HUDEP-2 (cell line): ENCODE measurements at regions not wholly inside any gene's neighbourhood (a gene's known extent, or its start where the extent isn't known, plus 50 kb on each side); places are given as distances from the start of the nearest gene placed in this dataset.
"Not testable (repeated sequence)": the region's sequence is repeated elsewhere in the genome, so short reads cannot be mapped to it uniquely, and the experiment has no call there.

Source experiments
- DNase-seq, 76 experiments: peaks; one replicate each; lab custom pipeline; 2025; ENCODE audit not compliant: unreplicated experiment in 76 of 76; lab: John Stamatoyannopoulos, UW

DNA sequence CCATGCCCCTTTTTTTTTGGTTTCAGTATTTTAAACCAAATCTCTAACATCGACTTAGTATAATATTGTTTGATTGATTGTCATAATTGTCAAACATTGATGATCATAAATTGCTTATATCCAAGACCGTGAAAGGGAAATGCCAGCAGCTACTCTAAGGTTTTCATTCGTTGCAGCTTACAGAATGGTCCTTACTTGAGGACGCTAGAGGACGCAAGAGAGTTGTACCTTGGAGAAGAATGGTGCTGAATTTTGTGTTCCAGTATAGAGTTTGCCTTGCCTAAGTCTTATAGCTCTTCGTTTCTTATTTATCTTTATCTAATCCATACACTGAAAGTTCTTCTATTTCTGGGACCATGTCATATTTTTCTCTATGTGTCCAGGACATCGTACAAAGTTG is 675.6 kb upstream of the DEFB115 start:
- DNase-seq: peak in 4 of 76 experiments; percentile 1 to 14 (median 4)

DNA sequence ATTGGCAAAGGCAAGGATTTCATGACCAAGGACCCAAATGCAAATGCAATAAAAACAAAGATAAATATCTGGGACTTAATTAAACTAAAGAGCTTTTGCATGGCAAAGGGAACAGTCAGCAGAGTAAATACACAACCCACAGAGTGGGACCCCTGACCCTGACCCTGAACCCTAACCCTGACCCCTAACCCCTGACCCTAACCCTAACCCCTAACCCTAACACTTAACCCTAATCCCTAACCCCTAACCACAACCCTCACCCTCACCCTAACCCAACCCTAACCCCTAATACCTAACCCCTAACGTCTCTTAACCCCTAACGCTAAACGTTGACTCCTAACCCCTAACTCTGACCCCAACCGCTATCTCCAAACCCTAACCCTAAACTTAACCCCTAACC is 673.1 kb upstream of the DEFB115 start:
- DNase-seq: not testable (repeated sequence)

DNA sequence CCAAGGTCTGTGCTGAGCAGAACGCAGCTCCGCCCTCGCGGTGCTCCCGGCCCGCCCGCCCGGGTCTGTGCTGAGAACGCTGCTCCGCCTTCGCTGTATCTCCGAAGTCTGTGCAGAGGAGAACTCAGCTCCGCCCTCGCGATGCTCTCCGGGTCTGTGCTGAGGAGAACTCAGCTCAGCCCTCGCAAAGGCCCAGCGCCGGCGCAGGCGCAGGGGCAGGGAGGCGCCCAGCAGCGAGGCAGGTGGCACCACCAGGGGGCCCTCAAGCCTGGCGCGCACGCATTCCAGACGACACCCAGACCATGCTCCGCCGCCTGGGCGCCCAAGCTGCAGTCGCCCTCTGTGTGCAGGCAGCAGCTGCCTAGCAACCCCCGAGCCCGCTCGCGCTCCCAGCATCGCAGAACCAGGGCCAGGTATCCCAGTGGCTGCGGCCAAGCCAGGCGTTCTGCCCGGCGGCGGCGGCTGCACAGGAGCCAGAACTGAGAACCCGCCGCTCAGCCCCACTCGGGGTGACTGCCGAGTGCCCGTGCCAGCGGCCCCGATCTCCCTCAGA is 672.1 kb upstream of the DEFB115 start:
- DNase-seq: peak in 43 of 76 experiments; percentile 1 to 64 (median 35)

DNA sequence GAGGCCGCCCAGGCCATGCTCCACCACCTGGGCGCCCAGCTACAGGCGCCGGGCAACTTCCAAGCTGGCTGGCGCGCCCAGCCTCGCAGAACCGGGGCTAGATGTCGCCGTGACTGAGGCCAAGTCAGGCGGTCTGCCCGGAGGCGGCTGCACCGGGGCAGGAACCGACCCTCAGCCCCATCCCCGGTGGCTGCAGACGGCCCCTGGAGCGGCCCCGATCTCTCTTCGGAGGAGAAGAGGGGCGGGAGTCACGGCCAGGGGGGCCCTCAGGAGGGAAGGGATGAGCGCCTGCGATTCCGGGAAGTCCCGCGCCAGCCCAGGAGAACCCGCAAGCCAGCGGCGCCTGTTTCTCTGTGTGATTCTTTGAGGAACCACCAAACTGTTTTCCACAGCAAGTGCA is 671.3 kb upstream of the DEFB115 start:
- not testable (repeated sequence) for DNase-seq

DNA sequence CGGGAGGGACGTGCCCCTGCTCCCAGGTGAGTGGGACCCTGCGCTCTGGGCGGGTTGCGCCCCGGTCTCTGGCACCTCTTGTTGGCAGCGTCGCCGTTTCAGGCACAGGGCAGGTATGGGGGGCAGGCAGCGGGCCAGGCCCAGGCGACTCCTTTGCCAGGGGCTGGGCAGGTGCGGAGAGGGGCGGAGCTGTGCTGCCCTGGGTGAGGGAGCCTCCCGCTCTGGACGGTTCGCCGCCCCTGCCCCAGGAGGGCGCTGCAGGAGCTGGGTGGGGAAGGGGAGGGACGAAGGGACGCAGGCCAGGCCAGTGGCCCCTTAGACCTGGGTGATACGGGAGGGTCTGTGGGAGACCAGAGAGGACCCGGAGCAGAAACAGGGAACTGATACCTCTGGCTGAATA is 663.9 kb upstream of the DEFB115 start:
- no peak for DNase-seq

DNA sequence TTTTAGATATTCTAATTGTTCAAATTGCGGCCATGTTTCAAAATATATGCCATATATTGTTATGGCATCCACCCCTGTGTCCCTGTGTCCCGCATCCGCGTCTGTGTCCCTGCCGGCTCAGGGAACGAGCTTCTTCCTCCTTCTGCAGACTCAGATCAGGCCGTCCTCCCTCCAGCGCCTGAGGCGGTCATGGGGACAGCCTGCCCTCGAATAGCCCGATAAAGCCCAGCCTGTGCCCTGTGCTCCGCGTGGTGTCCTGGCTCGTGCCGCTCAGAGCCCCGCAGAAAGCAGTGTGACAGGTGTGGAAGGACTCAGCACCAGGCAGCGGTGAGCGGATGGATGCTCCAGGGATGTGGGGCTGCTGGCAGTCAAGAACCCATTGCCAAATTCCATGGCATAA is 663.4 kb upstream of the DEFB115 start:
- DNase-seq: no peak

DNA sequence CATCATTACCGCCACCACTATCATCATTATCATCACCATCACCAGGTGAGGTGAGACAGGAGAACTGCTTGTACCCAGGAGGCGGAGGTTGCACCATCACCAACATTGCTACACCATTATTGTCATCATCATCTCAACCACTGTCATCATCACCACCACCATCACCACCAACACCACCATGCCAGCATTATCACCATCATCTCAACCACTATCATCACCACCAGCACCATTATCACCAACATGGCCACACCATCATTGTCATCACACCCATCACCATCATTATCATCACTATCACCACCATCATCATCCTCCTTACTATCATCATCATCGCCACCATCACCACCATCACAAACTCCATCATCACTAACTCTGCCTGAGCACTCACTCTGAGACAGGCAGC is 661.8 kb upstream of the DEFB115 start:
- no peak for DNase-seq

DNA sequence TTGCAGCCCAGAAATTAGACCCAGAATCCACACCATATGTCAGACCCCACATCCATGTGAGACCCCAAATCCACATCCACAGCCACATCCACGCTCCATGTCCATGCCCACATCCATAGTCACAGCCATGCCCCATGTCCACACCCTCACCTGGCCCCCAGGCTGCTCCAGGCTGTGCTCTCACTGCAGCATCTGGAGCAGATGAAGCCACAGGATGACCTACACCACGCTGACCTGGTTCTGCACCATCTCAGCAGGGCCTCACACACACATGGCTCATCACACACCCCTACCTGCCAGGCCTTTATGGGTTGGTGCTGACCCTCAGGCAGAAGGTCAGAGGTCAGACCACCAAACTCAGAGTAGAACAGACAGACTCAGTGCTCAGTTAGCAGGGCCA is 660.0 kb upstream of the DEFB115 start:
- not testable (repeated sequence) for DNase-seq

DNA sequence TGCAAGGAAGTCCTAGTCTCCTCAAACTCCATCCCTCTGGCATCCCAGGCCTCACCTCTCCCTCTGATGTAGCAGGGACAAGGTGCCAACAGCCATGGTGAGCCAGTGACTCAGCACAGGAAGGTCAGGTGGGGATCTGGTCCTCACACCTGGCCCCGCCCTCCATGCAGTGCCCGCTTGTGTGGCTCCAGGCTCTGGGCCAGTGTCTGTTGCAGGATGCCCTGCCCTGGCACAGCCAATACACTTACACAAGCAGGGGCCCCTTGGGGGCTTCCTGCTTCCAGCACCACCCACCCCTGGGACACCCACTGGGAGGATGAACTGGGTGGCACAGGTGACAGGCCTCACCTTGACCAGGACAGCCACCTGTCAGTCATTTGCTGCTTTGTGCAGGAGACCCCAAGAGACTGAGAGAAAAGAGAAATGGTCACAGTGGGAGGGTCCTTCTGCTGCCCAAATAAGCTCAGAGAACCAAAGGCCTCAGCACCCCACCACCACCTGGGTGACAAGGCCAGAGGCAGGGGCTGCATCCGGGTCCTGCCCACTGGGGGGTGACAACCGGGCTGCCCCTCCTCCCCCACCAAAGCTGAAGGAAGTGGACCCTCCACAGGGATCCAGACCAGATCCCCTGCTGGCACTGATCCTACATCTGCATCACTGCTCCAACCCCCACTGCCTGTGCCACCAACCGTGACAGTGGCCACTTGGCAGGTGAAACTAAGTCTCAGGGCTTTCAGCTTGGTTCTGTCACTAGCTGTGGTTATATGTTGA is 658.8 kb upstream of the DEFB115 start:
- DNase-seq: no peak

DNA sequence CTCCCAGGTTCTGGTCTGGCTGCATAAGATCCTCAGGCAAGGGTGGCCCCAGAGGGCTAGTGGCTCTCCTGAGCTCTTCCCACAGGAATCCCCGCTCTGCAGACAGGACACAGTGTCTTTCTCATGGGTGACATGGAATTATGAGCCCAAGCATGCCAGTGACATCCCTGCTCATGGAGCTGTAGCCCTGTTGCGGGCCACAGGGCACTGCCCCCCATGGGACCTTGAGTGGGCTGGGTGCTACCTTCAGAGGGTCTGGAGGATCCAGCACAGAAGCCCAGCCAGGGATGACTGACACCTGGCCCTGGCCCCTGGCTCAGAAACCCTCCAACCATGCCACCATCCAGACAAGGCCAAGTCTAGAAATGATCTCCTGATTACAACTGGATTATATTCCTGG is 657.5 kb upstream of the DEFB115 start:
- DNase-seq: no peak

DNA sequence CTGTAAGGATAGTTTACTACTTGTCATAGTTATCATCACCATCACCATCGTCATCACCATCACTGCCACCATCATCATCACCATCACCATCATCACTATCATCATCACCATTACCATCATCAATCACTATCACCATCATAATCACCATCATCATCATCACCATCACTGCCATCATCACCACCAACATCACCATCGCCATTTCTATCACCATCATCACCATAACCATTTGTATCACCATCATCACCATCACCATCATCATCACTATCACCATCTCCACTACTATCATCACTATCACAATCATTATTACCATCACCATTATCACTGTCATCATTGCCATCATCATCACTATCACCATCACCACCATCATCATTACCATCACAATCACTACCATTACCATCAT is 655.5 kb upstream of the DEFB115 start:
- no peak for DNase-seq

DNA sequence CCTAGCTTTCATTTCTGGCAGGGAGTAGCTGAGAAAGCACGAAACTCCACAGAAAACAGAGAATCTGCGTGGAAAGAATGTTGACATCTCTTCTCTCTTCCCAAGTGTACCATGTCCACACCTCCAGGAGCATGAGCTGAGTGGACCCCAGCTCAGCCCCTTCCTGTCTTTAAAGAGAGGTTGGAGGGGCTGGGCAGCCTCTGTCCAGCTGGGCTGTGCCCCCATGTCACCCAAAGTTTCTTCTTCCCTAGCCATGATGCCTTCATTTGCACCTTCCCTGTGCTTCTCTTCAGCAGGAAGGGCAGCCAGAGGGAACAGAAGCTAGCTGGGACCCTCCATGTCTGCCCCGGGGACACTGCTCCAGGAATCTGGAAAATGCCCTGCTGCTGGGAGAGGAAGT is 655.0 kb upstream of the DEFB115 start:
- DNase-seq: no peak

DNA sequence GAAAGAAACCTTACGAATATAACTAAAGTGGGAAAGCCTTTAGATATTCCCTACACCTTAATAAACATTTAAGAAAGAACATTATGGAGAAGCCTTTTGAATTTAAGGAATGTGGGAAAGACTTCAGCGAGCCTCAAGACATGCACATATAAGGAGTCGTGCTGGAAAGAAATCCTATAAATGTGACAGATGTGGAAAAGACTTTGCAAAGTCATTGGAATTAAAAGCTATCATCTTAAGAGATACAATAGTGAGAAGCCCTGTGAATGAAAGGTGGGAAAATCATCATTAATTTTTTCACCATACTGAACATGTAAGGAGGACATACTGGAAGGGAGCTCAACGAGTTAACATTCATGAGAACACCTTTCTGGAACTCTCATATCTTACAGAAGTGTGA is 650.5 kb upstream of the DEFB115 start:
- no peak for DNase-seq

DNA sequence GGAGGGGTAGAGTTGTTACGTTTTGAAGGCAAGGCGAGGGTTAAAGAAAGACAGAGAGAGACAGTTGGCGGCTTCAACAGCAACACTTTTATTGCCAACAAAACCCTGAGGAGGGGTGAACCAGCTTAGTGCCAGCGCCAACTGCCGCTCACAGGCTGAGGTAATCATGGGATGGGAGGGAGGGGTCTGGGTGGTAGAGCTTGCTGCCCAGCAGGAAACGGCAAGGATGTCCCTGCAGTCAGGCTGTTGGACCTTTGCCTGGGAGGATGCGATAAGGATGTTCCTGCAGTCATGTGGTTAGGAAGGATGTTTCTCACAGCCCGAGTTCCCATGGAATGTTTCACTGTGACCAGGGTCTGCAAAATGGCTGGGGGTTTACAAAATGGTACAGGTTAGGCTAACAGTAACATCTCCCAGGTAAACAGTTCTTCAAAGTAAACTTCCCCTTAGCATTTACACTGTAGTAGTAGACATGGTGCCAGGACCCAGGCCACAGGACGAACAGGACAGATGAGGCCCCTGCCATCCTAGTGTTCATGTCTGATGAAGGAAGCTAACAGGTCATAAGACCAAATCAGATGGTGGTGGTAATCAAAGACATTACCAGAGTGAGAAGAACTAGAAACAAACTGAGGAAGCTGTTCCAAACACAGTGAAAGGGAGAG is 647.3 kb upstream of the DEFB115 start:
- no peak for DNase-seq

DNA sequence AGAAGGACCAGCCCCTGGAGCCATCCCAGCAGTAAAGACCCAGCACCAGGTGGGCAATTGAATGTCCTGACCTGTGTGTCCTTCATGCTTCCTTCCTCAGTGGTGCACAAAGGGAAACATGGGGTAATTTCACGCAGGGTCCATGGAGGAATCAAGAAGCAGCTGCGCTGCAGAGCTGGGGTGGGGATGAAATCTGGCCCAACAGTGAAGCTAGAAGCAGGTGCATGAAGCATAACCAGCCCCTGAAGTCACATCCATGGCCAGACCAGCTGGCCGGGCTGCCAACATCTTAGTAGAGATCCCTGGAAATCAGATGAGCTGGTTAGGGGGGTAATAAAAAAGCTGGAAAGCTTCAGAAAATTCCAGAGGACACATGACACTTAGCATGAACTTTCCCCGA is 646.7 kb upstream of the DEFB115 start:
- no peak for DNase-seq

DNA sequence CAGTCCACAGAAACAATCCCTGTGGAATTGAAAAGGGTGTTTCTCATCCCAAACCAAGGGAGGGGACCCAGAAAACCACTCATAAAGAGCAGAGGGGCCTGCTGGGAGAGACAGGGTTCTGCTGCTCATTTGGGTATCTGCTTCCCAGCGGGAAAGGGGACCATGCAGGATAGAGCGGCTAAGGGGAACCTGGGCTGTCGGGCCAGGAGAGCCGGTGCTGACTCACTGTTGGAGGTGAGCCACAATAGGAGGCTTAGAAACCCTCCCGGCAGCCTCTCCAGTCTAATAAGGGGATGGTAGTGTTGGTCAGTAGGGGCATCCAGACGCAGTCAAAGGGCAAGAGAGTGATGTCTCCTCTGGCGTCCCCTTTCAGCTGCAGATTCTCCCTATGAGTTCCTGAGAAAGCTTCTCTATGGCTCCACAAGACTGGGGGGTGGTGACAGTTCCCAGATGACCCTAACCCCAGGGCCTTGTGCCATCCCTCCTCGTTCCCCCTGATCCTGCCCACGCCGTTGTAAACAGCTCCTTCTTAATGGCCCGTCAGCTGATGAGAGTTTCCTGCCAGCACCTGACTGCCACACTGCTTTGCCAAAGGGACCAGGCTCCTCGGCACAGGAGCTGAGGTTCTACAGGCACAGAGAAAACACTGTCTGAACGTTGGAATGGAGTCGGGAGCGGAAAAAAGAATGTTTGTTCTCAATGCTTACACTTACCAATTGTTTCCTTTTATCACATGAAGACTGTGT is 646.1 kb upstream of the DEFB115 start:
- no peak for DNase-seq

DNA sequence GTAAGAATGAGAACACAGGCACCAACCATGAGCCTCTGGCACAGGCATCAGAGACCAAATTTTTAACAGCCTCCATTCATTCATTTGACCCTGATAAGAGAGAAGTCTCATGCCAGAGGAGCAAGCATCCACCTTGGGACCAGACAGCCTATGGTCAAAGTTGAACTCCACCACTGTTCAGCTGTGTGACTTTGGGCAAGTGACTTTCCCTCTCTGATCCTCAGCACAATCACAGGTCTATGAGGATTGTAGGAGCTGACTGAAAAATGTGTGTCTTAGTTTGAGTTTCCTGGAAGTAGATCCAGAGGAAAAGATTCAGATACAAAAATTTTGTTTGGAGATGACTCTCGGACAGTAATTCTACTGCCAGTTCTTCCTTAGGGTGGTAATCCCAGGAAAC is 645.1 kb upstream of the DEFB115 start:
- DNase-seq: no peak

DNA sequence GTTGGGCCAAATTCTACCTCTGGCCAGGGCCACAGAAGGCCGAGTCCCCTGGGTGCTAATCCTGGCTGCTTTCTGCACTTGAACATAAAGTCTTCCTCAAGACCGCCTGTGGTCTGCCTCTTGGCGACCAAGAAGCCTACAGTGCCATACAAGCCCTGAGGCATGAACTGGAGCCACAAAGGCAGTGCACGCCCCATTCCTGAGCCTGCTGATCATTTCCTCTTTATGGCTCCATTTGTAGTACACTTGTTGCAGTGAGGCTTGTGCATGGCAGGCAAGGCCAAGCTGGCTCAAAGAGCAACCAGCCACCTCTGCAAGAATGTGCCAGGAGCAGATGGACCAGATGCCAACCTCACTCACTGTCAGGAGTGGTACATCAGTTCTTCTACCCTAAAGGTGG is 636.1 kb upstream of the DEFB115 start:
- not testable (repeated sequence) for DNase-seq

DNA sequence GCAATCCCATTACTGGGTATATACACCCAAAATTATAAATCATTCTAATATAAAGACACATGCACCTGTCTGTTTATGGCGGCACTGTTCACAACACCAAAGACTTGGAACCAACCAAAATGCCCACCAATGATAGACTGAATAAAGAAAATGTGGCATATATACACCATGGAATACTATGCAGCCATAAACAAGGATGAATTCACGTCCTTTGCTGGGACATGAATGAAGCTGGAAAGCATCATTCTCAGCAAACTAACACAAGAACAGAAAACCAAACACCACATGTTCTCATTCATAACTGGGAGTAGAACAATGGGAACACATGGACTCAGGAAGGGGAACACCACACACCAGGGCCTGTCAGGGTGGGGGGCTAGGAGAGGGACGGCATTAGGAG is 633.2 kb upstream of the DEFB115 start:
- not testable (repeated sequence) for DNase-seq

DNA sequence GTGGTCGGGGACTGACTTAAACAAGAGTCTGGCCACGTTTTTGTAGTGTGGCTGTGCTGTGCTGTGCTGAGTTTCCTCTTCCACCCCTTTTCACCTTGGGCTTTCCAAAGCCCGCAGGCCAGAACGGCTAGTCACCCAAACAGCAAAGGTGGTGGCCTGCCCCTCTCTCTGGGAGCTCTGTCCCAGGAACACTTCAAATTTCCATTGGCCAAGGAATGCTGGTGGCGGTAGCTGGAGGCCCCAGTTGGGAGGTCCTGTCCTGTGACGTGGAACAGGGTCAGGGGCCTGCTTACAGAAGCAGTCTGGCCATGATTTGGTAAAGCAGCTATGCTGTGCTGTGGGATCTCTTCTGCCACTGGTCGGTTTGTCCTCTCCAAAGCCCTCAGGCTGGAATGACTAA is 628.1 kb upstream of the DEFB115 start:
- not testable (repeated sequence) for DNase-seq

DNA sequence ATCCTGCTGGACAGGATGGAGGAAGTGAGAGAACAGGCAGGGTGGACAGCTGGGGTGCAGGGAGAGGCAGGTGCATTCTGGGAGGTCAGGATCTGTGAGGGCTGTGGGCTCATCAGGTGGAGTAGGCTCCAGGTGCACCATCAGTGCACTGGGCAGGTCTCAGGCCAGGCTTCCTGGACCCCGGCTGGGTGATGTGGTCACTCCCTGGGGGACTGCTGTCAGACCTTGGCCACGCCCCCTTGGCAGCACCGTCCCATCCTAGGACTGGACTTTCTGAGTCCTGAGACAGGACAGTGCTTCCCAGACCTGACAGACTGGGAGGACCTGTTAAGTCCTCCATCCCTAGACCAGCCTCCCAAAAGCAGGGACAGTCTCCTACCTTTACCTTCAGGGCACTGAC is 626.7 kb upstream of the DEFB115 start:
- DNase-seq: no peak
